ENCODE measurements at regions not wholly inside any gene's neighbourhood (a gene's known extent, or its start where the extent isn't known, plus 50 kb on each side); places are given as distances from the start of the nearest gene placed in this dataset.

DNA sequence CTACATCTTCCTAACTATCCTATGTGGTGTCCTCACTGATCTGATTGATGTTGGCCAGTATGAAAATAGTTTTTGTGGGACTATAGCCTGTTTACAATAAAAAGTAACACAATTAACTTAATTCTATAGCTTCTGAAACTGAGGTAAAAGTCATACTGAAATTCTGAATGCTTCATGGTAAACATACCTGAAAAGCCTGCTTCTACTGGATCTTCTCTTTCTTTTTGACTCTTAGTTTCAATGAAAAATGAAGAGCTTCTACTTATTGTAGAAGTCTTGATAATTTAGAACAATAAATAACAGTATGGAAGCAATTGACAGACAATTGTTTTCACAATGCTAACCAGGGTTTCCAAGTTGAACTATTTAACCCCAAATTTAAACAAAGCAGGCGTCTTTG is 383.9 kb upstream of the MMS22L start (continued):
- TF ChIP-seq, protein P1, sequence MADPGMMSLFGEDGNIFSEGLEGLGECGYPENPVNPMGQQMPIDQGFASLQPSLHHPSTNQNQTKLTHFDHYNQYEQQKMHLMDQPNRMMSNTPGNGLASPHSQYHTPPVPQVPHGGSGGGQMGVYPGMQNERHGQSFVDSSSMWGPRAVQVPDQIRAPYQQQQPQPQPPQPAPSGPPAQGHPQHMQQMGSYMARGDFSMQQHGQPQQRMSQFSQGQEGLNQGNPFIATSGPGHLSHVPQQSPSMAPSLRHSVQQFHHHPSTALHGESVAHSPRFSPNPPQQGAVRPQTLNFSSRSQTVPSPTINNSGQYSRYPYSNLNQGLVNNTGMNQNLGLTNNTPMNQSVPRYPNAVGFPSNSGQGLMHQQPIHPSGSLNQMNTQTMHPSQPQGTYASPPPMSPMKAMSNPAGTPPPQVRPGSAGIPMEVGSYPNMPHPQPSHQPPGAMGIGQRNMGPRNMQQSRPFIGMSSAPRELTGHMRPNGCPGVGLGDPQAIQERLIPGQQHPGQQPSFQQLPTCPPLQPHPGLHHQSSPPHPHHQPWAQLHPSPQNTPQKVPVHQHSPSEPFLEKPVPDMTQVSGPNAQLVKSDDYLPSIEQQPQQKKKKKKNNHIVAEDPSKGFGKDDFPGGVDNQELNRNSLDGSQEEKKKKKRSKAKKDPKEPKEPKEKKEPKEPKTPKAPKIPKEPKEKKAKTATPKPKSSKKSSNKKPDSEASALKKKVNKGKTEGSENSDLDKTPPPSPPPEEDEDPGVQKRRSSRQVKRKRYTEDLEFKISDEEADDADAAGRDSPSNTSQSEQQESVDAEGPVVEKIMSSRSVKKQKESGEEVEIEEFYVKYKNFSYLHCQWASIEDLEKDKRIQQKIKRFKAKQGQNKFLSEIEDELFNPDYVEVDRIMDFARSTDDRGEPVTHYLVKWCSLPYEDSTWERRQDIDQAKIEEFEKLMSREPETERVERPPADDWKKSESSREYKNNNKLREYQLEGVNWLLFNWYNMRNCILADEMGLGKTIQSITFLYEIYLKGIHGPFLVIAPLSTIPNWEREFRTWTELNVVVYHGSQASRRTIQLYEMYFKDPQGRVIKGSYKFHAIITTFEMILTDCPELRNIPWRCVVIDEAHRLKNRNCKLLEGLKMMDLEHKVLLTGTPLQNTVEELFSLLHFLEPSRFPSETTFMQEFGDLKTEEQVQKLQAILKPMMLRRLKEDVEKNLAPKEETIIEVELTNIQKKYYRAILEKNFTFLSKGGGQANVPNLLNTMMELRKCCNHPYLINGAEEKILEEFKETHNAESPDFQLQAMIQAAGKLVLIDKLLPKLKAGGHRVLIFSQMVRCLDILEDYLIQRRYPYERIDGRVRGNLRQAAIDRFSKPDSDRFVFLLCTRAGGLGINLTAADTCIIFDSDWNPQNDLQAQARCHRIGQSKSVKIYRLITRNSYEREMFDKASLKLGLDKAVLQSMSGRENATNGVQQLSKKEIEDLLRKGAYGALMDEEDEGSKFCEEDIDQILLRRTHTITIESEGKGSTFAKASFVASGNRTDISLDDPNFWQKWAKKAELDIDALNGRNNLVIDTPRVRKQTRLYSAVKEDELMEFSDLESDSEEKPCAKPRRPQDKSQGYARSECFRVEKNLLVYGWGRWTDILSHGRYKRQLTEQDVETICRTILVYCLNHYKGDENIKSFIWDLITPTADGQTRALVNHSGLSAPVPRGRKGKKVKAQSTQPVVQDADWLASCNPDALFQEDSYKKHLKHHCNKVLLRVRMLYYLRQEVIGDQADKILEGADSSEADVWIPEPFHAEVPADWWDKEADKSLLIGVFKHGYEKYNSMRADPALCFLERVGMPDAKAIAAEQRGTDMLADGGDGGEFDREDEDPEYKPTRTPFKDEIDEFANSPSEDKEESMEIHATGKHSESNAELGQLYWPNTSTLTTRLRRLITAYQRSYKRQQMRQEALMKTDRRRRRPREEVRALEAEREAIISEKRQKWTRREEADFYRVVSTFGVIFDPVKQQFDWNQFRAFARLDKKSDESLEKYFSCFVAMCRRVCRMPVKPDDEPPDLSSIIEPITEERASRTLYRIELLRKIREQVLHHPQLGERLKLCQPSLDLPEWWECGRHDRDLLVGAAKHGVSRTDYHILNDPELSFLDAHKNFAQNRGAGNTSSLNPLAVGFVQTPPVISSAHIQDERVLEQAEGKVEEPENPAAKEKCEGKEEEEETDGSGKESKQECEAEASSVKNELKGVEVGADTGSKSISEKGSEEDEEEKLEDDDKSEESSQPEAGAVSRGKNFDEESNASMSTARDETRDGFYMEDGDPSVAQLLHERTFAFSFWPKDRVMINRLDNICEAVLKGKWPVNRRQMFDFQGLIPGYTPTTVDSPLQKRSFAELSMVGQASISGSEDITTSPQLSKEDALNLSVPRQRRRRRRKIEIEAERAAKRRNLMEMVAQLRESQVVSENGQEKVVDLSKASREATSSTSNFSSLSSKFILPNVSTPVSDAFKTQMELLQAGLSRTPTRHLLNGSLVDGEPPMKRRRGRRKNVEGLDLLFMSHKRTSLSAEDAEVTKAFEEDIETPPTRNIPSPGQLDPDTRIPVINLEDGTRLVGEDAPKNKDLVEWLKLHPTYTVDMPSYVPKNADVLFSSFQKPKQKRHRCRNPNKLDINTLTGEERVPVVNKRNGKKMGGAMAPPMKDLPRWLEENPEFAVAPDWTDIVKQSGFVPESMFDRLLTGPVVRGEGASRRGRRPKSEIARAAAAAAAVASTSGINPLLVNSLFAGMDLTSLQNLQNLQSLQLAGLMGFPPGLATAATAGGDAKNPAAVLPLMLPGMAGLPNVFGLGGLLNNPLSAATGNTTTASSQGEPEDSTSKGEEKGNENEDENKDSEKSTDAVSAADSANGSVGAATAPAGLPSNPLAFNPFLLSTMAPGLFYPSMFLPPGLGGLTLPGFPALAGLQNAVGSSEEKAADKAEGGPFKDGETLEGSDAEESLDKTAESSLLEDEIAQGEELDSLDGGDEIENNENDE (IDR thresholded peaks at IDR 0.05; ENCODE audit: insufficient replicate concordance, low read length), result no peak
- TF ChIP-seq BACH1 (IDR thresholded peaks at IDR 0.05; ENCODE audit: low read length) (no peak), PHF8 (conservative IDR thresholded peaks at IDR 0.05; ENCODE audit: low read depth, low read length) (no peak), MAFK (IDR thresholded peaks at IDR 0.05; ENCODE audit: low read depth, low read length) (no peak), SIRT6 (IDR thresholded peaks at IDR 0.05; ENCODE audit: low read length) (no peak), FOSL1 (IDR thresholded peaks at IDR 0.05; ENCODE audit: insufficient read depth, low read depth, low read length) (no peak), HDAC2 (IDR thresholded peaks at IDR 0.05; ENCODE audit: borderline replicate concordance in 1 of 2, low read depth in 2 of 2, low read length in 2 of 2) (no peak), RAD21 (IDR thresholded peaks at IDR 0.05 in 1 of 2, conservative IDR thresholded peaks at IDR 0.05 in 1 of 2; ENCODE audit: low read depth in 2 of 2, low read length in 2 of 2) (no peak), SRF (IDR thresholded peaks at IDR 0.05; ENCODE audit: low read depth, low read length) (no peak)
- TF ChIP-seq, protein P2, sequence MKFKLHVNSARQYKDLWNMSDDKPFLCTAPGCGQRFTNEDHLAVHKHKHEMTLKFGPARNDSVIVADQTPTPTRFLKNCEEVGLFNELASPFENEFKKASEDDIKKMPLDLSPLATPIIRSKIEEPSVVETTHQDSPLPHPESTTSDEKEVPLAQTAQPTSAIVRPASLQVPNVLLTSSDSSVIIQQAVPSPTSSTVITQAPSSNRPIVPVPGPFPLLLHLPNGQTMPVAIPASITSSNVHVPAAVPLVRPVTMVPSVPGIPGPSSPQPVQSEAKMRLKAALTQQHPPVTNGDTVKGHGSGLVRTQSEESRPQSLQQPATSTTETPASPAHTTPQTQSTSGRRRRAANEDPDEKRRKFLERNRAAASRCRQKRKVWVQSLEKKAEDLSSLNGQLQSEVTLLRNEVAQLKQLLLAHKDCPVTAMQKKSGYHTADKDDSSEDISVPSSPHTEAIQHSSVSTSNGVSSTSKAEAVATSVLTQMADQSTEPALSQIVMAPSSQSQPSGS (IDR thresholded peaks at IDR 0.05; ENCODE audit: low read length), result no peak
